K562 (cell line): ENCODE measurements at regions not wholly inside any gene's neighbourhood (a gene's known extent, or its start where the extent isn't known, plus 50 kb on each side); places are given as distances from the start of the nearest gene placed in this dataset.

Source experiments
- ATAC-seq: fragments of 200-7000 bp; cut with Tn5 transposase; 3 replicates; pipeline ENCODE4 v1.9.1; 2020; ENCODE audit warnings: moderate library complexity
- BruUV-seq: library from RNA; stranded (reverse); fragments of 400-500 nt; replicated peaks from 2 replicates; lab custom pipeline; 2021; lab: Mats Ljungman, UMichigan
- CTCF ChIA-PET: fragments of 300-600 bp; formaldehyde crosslinking; extraction: SDS; loops from one replicate; lab custom pipeline; 2021; ENCODE audit warnings: low intra/inter-chr PET ratio; lab: Yijun Ruan, JAX
- POLR2A ChIA-PET: fragments of 300-600, 350-650 bp; sonication (Branson Sonifier 250); formaldehyde crosslinking; extraction: SDS; loops from one replicate; lab custom pipeline; 2021; ENCODE audit warnings: antibody characterized with exemption, inconsistent platforms; lab: Yijun Ruan, JAX
- DNase-seq, 4 experiments: peaks; one replicate each; pipeline versions ENCODE4 v3.0.0 to v3.0.0-alpha.2; 2011 to 2018; ENCODE audit warnings: low spot score in 3 of 4, mixed read lengths in 3 of 4; ENCODE audit errors: extremely low read depth in 1 of 4
- FAIRE-seq: peaks from 2 replicates; lab custom pipeline; 2011; peaks lifted over from hg19 to GRCh38; lab: Jason Lieb, UNC
- H2AFZ ChIP-seq: 2 replicates; pipeline ENCODE4 v1.6.0; 2011; ENCODE audit warnings: low read depth, low read length, control low read depth, inconsistent platforms
- H3K27ac ChIP-seq: fragments of 200-600 bp; 3 replicates; pipeline ENCODE4 v1.8.0; 2011; ENCODE audit warnings: low read depth, mild to moderate bottlenecking, control low read depth, inconsistent platforms, low read length, moderate library complexity, mixed read lengths; ENCODE audit errors: extremely low read depth
- H3K27me3 ChIP-seq, 2 experiments: fragments of 300-600 bp in 1 of 2; 2 replicates in 1 of 2; 3 replicates in 1 of 2; pipeline versions ENCODE4 v1.6.0 to v1.8.0; 2011; ENCODE audit warnings: inconsistent platforms in 2 of 2, low read length in 2 of 2, mild to moderate bottlenecking in 1 of 2, mixed read lengths in 1 of 2, moderate library complexity in 1 of 2; ENCODE audit not compliant: control insufficient read depth in 2 of 2, insufficient read depth in 2 of 2
- H3K36me3 ChIP-seq: fragments of 300-600 bp; 3 replicates; pipeline ENCODE4 v1.8.0; 2011; ENCODE audit warnings: mild to moderate bottlenecking, low read length, inconsistent platforms; ENCODE audit not compliant: control insufficient read depth, insufficient read depth
- H3K4me1 ChIP-seq, 2 experiments: fragments of 200-600 bp in 1 of 2; replicated peaks in 1 of 2; 2 replicates in 1 of 2; 3 replicates in 1 of 2; pipeline versions ENCODE4 v1.5.1 to v1.8.0; 2011; ENCODE audit warnings: inconsistent platforms in 2 of 2, low read length in 2 of 2, mild to moderate bottlenecking in 1 of 2, mixed read lengths in 1 of 2, moderate library complexity in 1 of 2; ENCODE audit not compliant: control insufficient read depth in 2 of 2, insufficient read depth in 2 of 2
- H3K4me2 ChIP-seq: 2 replicates; pipeline ENCODE4 v1.6.1; 2011; ENCODE audit warnings: low read length, control low read depth, inconsistent platforms, mixed read lengths; ENCODE audit not compliant: insufficient read depth
- H3K4me3 ChIP-seq: fragments of 200-600 bp; sonication (generic), shearing (Covaris generic); 2 replicates; pipeline ENCODE4 v1.5.1; 2016; ENCODE audit warnings: control low read depth, inconsistent platforms
- H3K79me2 ChIP-seq: fragments of 200-600 bp; 3 replicates; pipeline ENCODE4 v1.8.0; 2011; ENCODE audit warnings: low read length, inconsistent platforms; ENCODE audit not compliant: control insufficient read depth, insufficient read depth
- H3K9ac ChIP-seq, 2 experiments: 2 replicates each; pipeline versions ENCODE4 v1.6.0 to v1.6.1; 2011; ENCODE audit warnings: low read depth in 2 of 2, low read length in 2 of 2, control low read depth in 1 of 2, inconsistent platforms in 1 of 2, mild to moderate bottlenecking in 1 of 2, mixed read lengths in 1 of 2; ENCODE audit not compliant: insufficient read depth in 1 of 2
- H3K9me1 ChIP-seq: one replicate; pipeline ENCODE4 v1.6.0; 2011; ENCODE audit warnings: inconsistent platforms, mild to moderate bottlenecking, low read length, moderate library complexity; ENCODE audit not compliant: control insufficient read depth, insufficient read depth
- H3K9me3 ChIP-seq: replicated peaks from 2 replicates; pipeline ENCODE4 v1.5.1; 2011; ENCODE audit warnings: low read depth, low read length, inconsistent platforms; ENCODE audit not compliant: control insufficient read depth, insufficient read depth
- H4K20me1 ChIP-seq: replicated peaks from 2 replicates; pipeline ENCODE4 v1.6.1; 2011; ENCODE audit warnings: low read length, inconsistent platforms, mixed read lengths; ENCODE audit not compliant: control insufficient read depth, insufficient read depth
- ATF1 ChIP-seq, 2 experiments: fragments of 450-650 bp in 1 of 2; IDR thresholded peaks; 2 replicates each; pipeline ENCODE4 v1.6.1; 2016; ENCODE audit warnings: missing compliant biosample characterization in 1 of 2, missing genetic modification characterization in 1 of 2
- BCOR ChIP-seq: fragments of 450-650 bp; IDR thresholded peaks from 2 replicates; pipeline ENCODE4 v1.6.1; 2016
- C11orf30 ChIP-seq: fragments of 450-650 bp; IDR thresholded peaks from 2 replicates; pipeline ENCODE4 v1.6.1; 2016; ENCODE audit warnings: low read depth, mild to moderate bottlenecking
- CTBP1 ChIP-seq: fragments of 450-650 bp; IDR thresholded peaks from 2 replicates; pipeline ENCODE4 v1.6.1; 2016; ENCODE audit warnings: borderline replicate concordance
- FOSL1 ChIP-seq: fragments of 200-800 bp; sonication (Bioruptor generic); conservative IDR thresholded peaks from 2 replicates; pipeline ENCODE4 v1.6.1; 2016; ENCODE audit warnings: missing genetic modification characterization, missing compliant biosample characterization
- PHF21A ChIP-seq: fragments of 450-650 bp; IDR thresholded peaks from 2 replicates; pipeline ENCODE4 v1.6.1; 2017; ENCODE audit warnings: low read depth, borderline replicate concordance
- RAD51 ChIP-seq: fragments of 450-650 bp; IDR thresholded peaks from 2 replicates; pipeline ENCODE4 v1.7.1; 2016; ENCODE audit warnings: low read depth, mild to moderate bottlenecking, borderline replicate concordance
- TBL1XR1 ChIP-seq, 2 experiments: IDR thresholded peaks; 2 replicates each; pipeline ENCODE4 v1.6.1; 2012; ENCODE audit warnings: improper control_type of control experiment in 2 of 2, low read length in 2 of 2, mild to moderate bottlenecking in 1 of 2
- XRCC5 ChIP-seq: fragments of 200-400 bp; formaldehyde crosslinking; IDR thresholded peaks from 2 replicates; pipeline ENCODE4 v1.6.1; 2017; ENCODE audit warnings: low read depth, mild to moderate bottlenecking, low read length
- ZEB2 ChIP-seq: fragments of 450-650 bp; IDR thresholded peaks from 2 replicates; pipeline ENCODE4 v1.6.1; 2016
- WGBS: fragments of 100-300 bp; shearing (Covaris generic); methylation state at CpG from one replicate; pipeline ENCODE4 v1.1.6; 2016; ENCODE audit warnings: low coverage, mixed read lengths; ENCODE audit not compliant: insufficient coverage; ENCODE audit errors: missing lambda C conversion rate; 5-methylcytosine and 5-hydroxymethylcytosine counted together
- in situ Hi-C: fragments of 300-500 bp; cut with MboI; formaldehyde crosslinking; loops from 4 replicates; pipeline ENCODE4 v1.15.0; 2018; ENCODE audit warnings: inconsistent platforms, mixed read lengths
- intact Hi-C: fragments of 100-400 bp; cut with micrococcal nuclease; formaldehyde crosslinking; loops from 2 replicates; pipeline ENCODE4 v1.14.2; 2022
- TF ChIP-seq, protein P1 (sequence below), 2 experiments: IDR thresholded peaks; 2 replicates each; pipeline ENCODE4 v1.6.1; 2011; ENCODE audit warnings: borderline replicate concordance in 1 of 2, control low read depth in 1 of 2, low read depth in 1 of 2, low read length in 1 of 2, mild to moderate bottlenecking in 1 of 2, mixed read lengths in 1 of 2, moderate library complexity in 1 of 2; ENCODE audit not compliant: insufficient read depth in 1 of 2, insufficient read length in 1 of 2, poor library complexity in 1 of 2, severe bottlenecking in 1 of 2; ENCODE audit errors: extremely low read depth in 1 of 2
- TF ChIP-seq, protein P2 (sequence below): fragments of 250-450 bp; sonication (Bioruptor Pico); IDR thresholded peaks from 2 replicates; pipeline ENCODE4 v1.4.0; 2020
- TF ChIP-seq, protein P3 (sequence below), 2 experiments: fragments of 450-650 bp; conservative IDR thresholded peaks; 2 replicates each; pipeline ENCODE4 v1.6.1; 2017; ENCODE audit warnings: mild to moderate bottlenecking in 2 of 2, moderate library complexity in 2 of 2

GRCh38 chr6:108782179-108783041 lies 65.8 kb upstream of the ARMC2 start:
- no peaks in the 10 kb centered on the region for H3K9me3 ChIP-seq
- no peak overlapping the region for H3K4me3 ChIP-seq
- H3K9me1 ChIP-seq: no peaks in the 10 kb centered on the region
- in situ Hi-C loops (loop anchor here (5.0 kb wide), 1 partner anchor 235 kb away; no protein-coding TSS in a partner anchor), intact Hi-C loops (loop anchor here (1.0 to 10.0 kb wide), 5 partner anchors 55 to 290 kb away; partner anchors contain the start of gene FOXO3)
- ChIA-PET POLR2A (interaction anchor here (1.5 kb wide), 1 partner anchor 15 kb away, joined by 3 read pairs; no protein-coding TSS in a partner anchor), CTCF (interaction anchor here (0.6 to 2.2 kb wide), 3 partner anchors 52 to 240 kb away, joined by 3 to 13 read pairs (median 4); no protein-coding TSS in a partner anchor)
- peak overlapping the region; percentile 87 for H2AFZ ChIP-seq
- DNase-seq (peak; percentile 68 to 89 (median 79)), ATAC-seq (peak; percentile 99), FAIRE-seq (peak; percentile 92)
- H3K79me2 ChIP-seq: no peaks in the 10 kb centered on the region
- peaks cover 16 to 28% of the 10 kb centered on the region in 2 experiments for H3K27me3 ChIP-seq
- peaks cover 0 to 9% of the 10 kb centered on the region in 2 experiments; a peak in 2 of 5 replicates for H3K4me1 ChIP-seq
- WGBS: 15% methylated on average over 17 of the region's 22 CpGs
- H3K36me3 ChIP-seq: no peaks in the 10 kb centered on the region
- no peak overlapping the region for H3K27ac ChIP-seq
- peak overlapping the region; percentile 8 to 53; a peak in 1 of 4 replicates for H3K9ac ChIP-seq
- no peaks in the 10 kb centered on the region for H4K20me1 ChIP-seq
- BruUV-seq: no TSS peak
- H3K4me2 ChIP-seq: peak overlapping the region; percentile 59
- TF ChIP-seq FOSL1 (tag) (peak; percentile 90), ATF1 (CRISPR knock-in tag; IDR thresholded peaks at IDR 0.05) (no peak), ATF1 (tag; IDR thresholded peaks at IDR 0.05) (peak; percentile 43; the same call in 1 of the 2 replicates), PHF21A (peak; percentile 75; the same call in 1 of the 2 replicates), CTBP1 (peak; percentile 78; the same call in 1 of the 2 replicates), XRCC5 (0 out of 2 replicates have a peak, but pooled peaks have one; percentile 49), ZEB2 (peak; percentile 73; the same call in 1 of the 2 replicates), BCOR (peak; percentile 37; the same call in 1 of the 2 replicates), RAD51 (peak; percentile 36; the same call in 1 of the 2 replicates), TBL1XR1 (IDR thresholded peaks at IDR 0.05; ENCODE audit: low read length in 2 of 2) (peak in 1 of 2 experiments; percentile 44; a peak in 1 of 4 replicates), C11orf30 (peak; percentile 7; the same call in 1 of the 2 replicates)
- TF ChIP-seq, protein P1, sequence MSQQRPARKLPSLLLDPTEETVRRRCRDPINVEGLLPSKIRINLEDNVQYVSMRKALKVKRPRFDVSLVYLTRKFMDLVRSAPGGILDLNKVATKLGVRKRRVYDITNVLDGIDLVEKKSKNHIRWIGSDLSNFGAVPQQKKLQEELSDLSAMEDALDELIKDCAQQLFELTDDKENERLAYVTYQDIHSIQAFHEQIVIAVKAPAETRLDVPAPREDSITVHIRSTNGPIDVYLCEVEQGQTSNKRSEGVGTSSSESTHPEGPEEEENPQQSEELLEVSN (IDR thresholded peaks at IDR 0.05; ENCODE audit: borderline replicate concordance in 1 of 2, extremely low read depth in 1 of 2, insufficient read depth in 1 of 2, insufficient read length in 1 of 2, low read depth in 1 of 2, low read length in 1 of 2, poor library complexity in 1 of 2, severe bottlenecking in 1 of 2): peak; percentile 48 to 84
- TF ChIP-seq, protein P2, sequence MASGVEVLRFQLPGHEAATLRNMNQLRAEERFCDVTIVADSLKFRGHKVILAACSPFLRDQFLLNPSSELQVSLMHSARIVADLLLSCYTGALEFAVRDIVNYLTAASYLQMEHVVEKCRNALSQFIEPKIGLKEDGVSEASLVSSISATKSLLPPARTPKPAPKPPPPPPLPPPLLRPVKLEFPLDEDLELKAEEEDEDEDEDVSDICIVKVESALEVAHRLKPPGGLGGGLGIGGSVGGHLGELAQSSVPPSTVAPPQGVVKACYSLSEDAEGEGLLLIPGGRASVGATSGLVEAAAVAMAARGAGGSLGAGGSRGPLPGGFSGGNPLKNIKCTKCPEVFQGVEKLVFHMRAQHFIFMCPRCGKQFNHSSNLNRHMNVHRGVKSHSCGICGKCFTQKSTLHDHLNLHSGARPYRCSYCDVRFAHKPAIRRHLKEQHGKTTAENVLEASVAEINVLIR (CRISPR knock-in tag): no peak
- TF ChIP-seq, protein P3, sequence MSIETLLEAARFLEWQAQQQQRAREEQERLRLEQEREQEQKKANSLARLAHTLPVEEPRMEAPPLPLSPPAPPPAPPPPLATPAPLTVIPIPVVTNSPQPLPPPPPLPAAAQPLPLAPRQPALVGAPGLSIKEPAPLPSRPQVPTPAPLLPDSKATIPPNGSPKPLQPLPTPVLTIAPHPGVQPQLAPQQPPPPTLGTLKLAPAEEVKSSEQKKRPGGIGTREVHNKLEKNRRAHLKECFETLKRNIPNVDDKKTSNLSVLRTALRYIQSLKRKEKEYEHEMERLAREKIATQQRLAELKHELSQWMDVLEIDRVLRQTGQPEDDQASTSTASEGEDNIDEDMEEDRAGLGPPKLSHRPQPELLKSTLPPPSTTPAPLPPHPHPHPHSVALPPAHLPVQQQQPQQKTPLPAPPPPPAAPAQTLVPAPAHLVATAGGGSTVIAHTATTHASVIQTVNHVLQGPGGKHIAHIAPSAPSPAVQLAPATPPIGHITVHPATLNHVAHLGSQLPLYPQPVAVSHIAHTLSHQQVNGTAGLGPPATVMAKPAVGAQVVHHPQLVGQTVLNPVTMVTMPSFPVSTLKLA (conservative IDR thresholded peaks at IDR 0.05): peak; percentile 88 to 91
